ENCODE measurements at regions not wholly inside any gene's neighbourhood (a gene's known extent, or its start where the extent isn't known, plus 50 kb on each side); places are given as distances from the start of the nearest gene placed in this dataset.

- CTCF ChIA-PET, result no interaction called here
- POLR2A ChIA-PET, result no interaction called here
Measured at GRCh38 chr9:12993466-12993865, 218.6 kb downstream of the LURAP1L start.

GRCh38 chr9:12997009-12997408, 222.2 kb downstream of the LURAP1L start:
- ChIA-PET CTCF (no interaction called here), POLR2A (no interaction called here)
- no peak overlapping the region for H3K27ac ChIP-seq
- H3K4me2 ChIP-seq, result no peak overlapping the region
- no peak for TF ChIP-seq BHLHE40 (IDR thresholded peaks at IDR 0.05; ENCODE audit: low read depth, low read length)
- TF ChIP-seq RARB (CRISPR knock-in tag; IDR thresholded peaks at IDR 0.05), result no peak
- no peak for TF ChIP-seq PBX3 (IDR thresholded peaks at IDR 0.05)
- no peak for TF ChIP-seq HOXA7 (CRISPR knock-in tag; IDR thresholded peaks at IDR 0.05)
- TF ChIP-seq HMGXB4 (CRISPR knock-in tag; IDR thresholded peaks at IDR 0.05; ENCODE audit: borderline replicate concordance), result no peak
- TF ChIP-seq ZSCAN20 (CRISPR knock-in tag; IDR thresholded peaks at IDR 0.05), result no peak
- no peak for TF ChIP-seq MAZ (IDR thresholded peaks at IDR 0.05; ENCODE audit: borderline replicate concordance, low read depth, low read length)
- no peak for TF ChIP-seq FOXS1 (CRISPR knock-in tag; IDR thresholded peaks at IDR 0.05)
- no peak for TF ChIP-seq CHD4 (IDR thresholded peaks at IDR 0.05; ENCODE audit: borderline replicate concordance)
- FAIRE-seq, result no peak
- no peaks in the 10 kb centered on the region for H3K9me3 ChIP-seq
- H3K4me1 ChIP-seq, result no peaks in the 10 kb centered on the region
- ATAC-seq, result no peak
- DNase-seq (ENCODE audit: low read depth in 1 of 2, low spot score in 1 of 2), result no peak
- no peak overlapping the region for H3K4me3 ChIP-seq
- WGBS (ENCODE audit: missing lambda C conversion rate), result 6% methylated on average over 3 of the region's 3 CpGs

More at GRCh38 chr9:12993466-12993865, 218.6 kb downstream of the LURAP1L start:
- Histone ChIP-seq H3K4me1 (no peaks in the 10 kb centered on the region), H3K9me3 (no peaks in the 10 kb centered on the region), H3K4me2 (no peak overlapping the region), H3K27ac (no peak overlapping the region), H3K4me3 (no peak overlapping the region)
- TF ChIP-seq KDM1A (IDR thresholded peaks at IDR 0.05; ENCODE audit: low read depth) (no peak), HDAC2 (IDR thresholded peaks at IDR 0.05) (no peak), FOSL2 (IDR thresholded peaks at IDR 0.05) (no peak), FOSL2 (CRISPR knock-in tag; IDR thresholded peaks at IDR 0.05) (no peak), HOXA7 (CRISPR knock-in tag; IDR thresholded peaks at IDR 0.05) (no peak), MAX (IDR thresholded peaks at IDR 0.05) (no peak), ESRRA (IDR thresholded peaks at IDR 0.05; ENCODE audit: borderline replicate concordance, low read length) (no peak), RNF2 (IDR thresholded peaks at IDR 0.05; ENCODE audit: borderline replicate concordance, low read depth) (no peak), MAFK (IDR thresholded peaks at IDR 0.05; ENCODE audit: partially characterized antibody) (no peak), USF2 (IDR thresholded peaks at IDR 0.05) (no peak), REST (IDR thresholded peaks at IDR 0.05) (no peak), MYC (IDR thresholded peaks at IDR 0.05; ENCODE audit: borderline replicate concordance, low read length) (no peak), SMC3 (IDR thresholded peaks at IDR 0.05) (no peak), HEYL (CRISPR knock-in tag; IDR thresholded peaks at IDR 0.05) (no peak)
- no peak for FAIRE-seq
- no peak for DNase-seq (ENCODE audit: low read depth in 1 of 2, low spot score in 1 of 2)
- 20% methylated on average over 2 of the region's 2 CpGs for WGBS (ENCODE audit: missing lambda C conversion rate)
- no peak for ATAC-seq

Measured in A549 (cell line).